ENCODE measurements at regions not wholly inside any gene's neighbourhood (a gene's known extent, or its start where the extent isn't known, plus 50 kb on each side); places are given as distances from the start of the nearest gene placed in this dataset.

DNA sequence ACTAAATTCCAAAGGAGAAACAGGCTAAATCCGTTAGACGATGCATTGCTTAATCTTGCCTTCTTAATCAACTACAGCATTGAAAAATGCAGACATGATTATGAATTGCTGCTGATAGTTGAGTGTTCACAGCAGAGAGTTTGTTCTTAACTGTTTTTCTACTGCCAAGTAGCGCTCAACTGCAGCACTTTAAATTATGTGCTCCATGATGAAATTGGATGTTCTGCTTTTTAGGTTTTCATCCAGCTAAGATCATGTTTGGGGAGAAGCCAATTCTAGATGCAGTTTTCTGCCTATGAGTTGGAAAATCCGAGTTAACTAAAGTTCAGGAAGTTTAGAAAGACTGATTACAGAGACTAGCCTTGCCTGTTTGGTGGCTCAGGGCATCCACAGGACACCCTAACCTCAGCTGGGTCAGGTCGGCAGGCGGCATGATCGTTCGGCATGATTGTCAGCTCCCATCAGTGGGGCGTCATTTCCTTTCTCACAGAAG lies 119.4 kb upstream of the PIEZO2 start:
- H3K4me1 ChIP-seq (ENCODE audit: control insufficient read depth in 1 of 2, insufficient read depth in 2 of 2, low read depth in 1 of 2, low read length in 1 of 2), result no peaks in the 10 kb centered on the region
- peaks cover 6% of the 10 kb centered on the region; the same call in 1 of the 2 replicates for H3K27me3 ChIP-seq (ENCODE audit: insufficient read depth)
- H3K4me3 ChIP-seq (ENCODE audit: low read depth in 2 of 2, low read length in 1 of 2), result no peak overlapping the region
- H3K9ac ChIP-seq, result no peak overlapping the region
- H3K27ac ChIP-seq (ENCODE audit: low read depth in 2 of 2, low read length in 1 of 2), result no peak overlapping the region
- 25% methylated on average over 9 of the region's 9 CpGs for WGBS (ENCODE audit: low lambda C conversion rate)
- H3K4me2 ChIP-seq, result no peak overlapping the region
- H2AFZ ChIP-seq (ENCODE audit: low read depth), result no peak overlapping the region
- POLR2A ChIA-PET, result no interaction called here
- no peaks in the 10 kb centered on the region for H3F3A ChIP-seq (replicated peaks; ENCODE audit: insufficient read depth)
- CTCF ChIA-PET, result no interaction called here
- H3K36me3 ChIP-seq (replicated peaks in 1 of 2; ENCODE audit: control insufficient read depth in 1 of 2, insufficient read depth in 2 of 2, low read length in 1 of 2), result no peaks in the 10 kb centered on the region
- no peaks in the 10 kb centered on the region for H3K79me2 ChIP-seq (ENCODE audit: insufficient read depth)
- H3K9me3 ChIP-seq, result no peaks in the 10 kb centered on the region
- no peaks in the 10 kb centered on the region for H3K9me2 ChIP-seq
- no peaks in the 10 kb centered on the region for H4K20me1 ChIP-seq (ENCODE audit: insufficient read depth)
- DNase-seq, result no peak
- no peak for TF ChIP-seq FOXM1 (IDR thresholded peaks at IDR 0.05; ENCODE audit: low read depth)
- TF ChIP-seq RXRA (IDR thresholded peaks at IDR 0.05; ENCODE audit: borderline replicate concordance, low read depth), result no peak
- TF ChIP-seq SMC3 (IDR thresholded peaks at IDR 0.05; ENCODE audit: low read depth, low read length), result no peak
- TF ChIP-seq MEF2A (IDR thresholded peaks at IDR 0.05; ENCODE audit: borderline replicate concordance, low read depth), result no peak
- no peak for TF ChIP-seq ELF1 (IDR thresholded peaks at IDR 0.05)
- no peak for TF ChIP-seq FOXJ3 (CRISPR knock-in tag; IDR thresholded peaks at IDR 0.05)
- TF ChIP-seq, protein P1, sequence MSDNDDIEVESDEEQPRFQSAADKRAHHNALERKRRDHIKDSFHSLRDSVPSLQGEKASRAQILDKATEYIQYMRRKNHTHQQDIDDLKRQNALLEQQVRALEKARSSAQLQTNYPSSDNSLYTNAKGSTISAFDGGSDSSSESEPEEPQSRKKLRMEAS (IDR thresholded peaks at IDR 0.05; ENCODE audit: low read depth), result no peak
- no peak for TF ChIP-seq JUND (IDR thresholded peaks at IDR 0.05)
- TF ChIP-seq GABPA (IDR thresholded peaks at IDR 0.05; ENCODE audit: low read depth), result no peak
- TF ChIP-seq, protein P2, sequence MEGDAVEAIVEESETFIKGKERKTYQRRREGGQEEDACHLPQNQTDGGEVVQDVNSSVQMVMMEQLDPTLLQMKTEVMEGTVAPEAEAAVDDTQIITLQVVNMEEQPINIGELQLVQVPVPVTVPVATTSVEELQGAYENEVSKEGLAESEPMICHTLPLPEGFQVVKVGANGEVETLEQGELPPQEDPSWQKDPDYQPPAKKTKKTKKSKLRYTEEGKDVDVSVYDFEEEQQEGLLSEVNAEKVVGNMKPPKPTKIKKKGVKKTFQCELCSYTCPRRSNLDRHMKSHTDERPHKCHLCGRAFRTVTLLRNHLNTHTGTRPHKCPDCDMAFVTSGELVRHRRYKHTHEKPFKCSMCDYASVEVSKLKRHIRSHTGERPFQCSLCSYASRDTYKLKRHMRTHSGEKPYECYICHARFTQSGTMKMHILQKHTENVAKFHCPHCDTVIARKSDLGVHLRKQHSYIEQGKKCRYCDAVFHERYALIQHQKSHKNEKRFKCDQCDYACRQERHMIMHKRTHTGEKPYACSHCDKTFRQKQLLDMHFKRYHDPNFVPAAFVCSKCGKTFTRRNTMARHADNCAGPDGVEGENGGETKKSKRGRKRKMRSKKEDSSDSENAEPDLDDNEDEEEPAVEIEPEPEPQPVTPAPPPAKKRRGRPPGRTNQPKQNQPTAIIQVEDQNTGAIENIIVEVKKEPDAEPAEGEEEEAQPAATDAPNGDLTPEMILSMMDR (IDR thresholded peaks at IDR 0.05), result no peak
- no peak for TF ChIP-seq MXI1 (IDR thresholded peaks at IDR 0.05; ENCODE audit: low read depth, low read length)
- TF ChIP-seq POLR2AphosphoS5 (IDR thresholded peaks at IDR 0.05; ENCODE audit: low read depth, low read length), result no peak
- no peak for TF ChIP-seq RFX5 (IDR thresholded peaks at IDR 0.05; ENCODE audit: low read length)

DNA sequence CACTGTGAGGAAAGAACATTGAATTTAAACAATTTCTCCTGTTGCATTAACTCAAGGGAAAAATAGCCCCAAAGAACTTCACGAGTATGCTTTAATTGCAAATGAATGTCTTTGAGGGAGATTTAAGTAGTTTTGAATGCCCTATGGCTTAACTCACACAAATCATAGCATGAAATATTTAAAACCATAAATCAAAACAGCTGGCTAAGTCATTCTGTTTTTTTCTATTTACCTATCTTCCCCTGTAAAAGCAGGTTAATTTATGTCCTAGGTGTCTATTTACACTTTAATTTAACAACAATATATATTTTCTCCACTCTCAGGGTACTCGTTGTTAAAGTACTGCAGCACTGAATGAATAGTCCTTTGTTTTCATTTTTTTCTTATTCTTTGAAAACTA lies 118.8 kb upstream of the PIEZO2 start:
- no peak overlapping the region for H2AFZ ChIP-seq (ENCODE audit: low read depth)
- ChIA-PET POLR2A (no interaction called here), CTCF (no interaction called here)
- H4K20me1 ChIP-seq (ENCODE audit: insufficient read depth), result no peaks in the 10 kb centered on the region
- no peak for TF ChIP-seq JUND (IDR thresholded peaks at IDR 0.05)
- no peak for TF ChIP-seq EP300 (IDR thresholded peaks at IDR 0.05; ENCODE audit: borderline replicate concordance in 1 of 2, low read depth in 1 of 2, low read length in 1 of 2)
- TF ChIP-seq TAF1 (IDR thresholded peaks at IDR 0.05; ENCODE audit: borderline replicate concordance, low read depth, low read length), result no peak
- no peak for TF ChIP-seq FOXJ3 (CRISPR knock-in tag; IDR thresholded peaks at IDR 0.05)
- H3K9me3 ChIP-seq, result no peaks in the 10 kb centered on the region
- H3K4me2 ChIP-seq, result no peak overlapping the region
- H3K9ac ChIP-seq, result no peak overlapping the region
- H3K4me3 ChIP-seq (ENCODE audit: low read depth in 2 of 2, low read length in 1 of 2), result no peak overlapping the region
- H3K27me3 ChIP-seq (ENCODE audit: insufficient read depth), result peaks cover 6% of the 10 kb centered on the region; the same call in 1 of the 2 replicates
- no peaks in the 10 kb centered on the region for H3K36me3 ChIP-seq (replicated peaks in 1 of 2; ENCODE audit: control insufficient read depth in 1 of 2, insufficient read depth in 2 of 2, low read length in 1 of 2)
- H3K4me1 ChIP-seq (ENCODE audit: control insufficient read depth in 1 of 2, insufficient read depth in 2 of 2, low read depth in 1 of 2, low read length in 1 of 2), result no peaks in the 10 kb centered on the region
- no peaks in the 10 kb centered on the region for H3K79me2 ChIP-seq (ENCODE audit: insufficient read depth)
- no peak for DNase-seq
- H3K9me2 ChIP-seq, result no peaks in the 10 kb centered on the region
- WGBS (ENCODE audit: low lambda C conversion rate), result 30% methylated on average over 2 of the region's 2 CpGs
- no peak overlapping the region for H3K27ac ChIP-seq (ENCODE audit: low read depth in 2 of 2, low read length in 1 of 2)
- H3F3A ChIP-seq (replicated peaks; ENCODE audit: insufficient read depth), result no peaks in the 10 kb centered on the region
